Epidermal melanocyte (primary cell): ENCODE measurements at regions not wholly inside any gene's neighbourhood (a gene's known extent, or its start where the extent isn't known, plus 50 kb on each side); places are given as distances from the start of the nearest gene placed in this dataset.

ENCODE experiments used
- DNase-seq: peaks from one replicate; pipeline ENCODE4 v3.0.0; 2011; ENCODE audit warnings: low spot score; ENCODE audit not compliant: insufficient read length

GRCh38 chr3:137061186-137061585 is 103.4 kb downstream of the IL20RB start:
- no peak for DNase-seq

GRCh38 chr3:137062250-137062649 is 104.5 kb downstream of the IL20RB start:
- no peak for DNase-seq

- DNase-seq, result no peak
These were observed 107.6 kb downstream of the IL20RB start for GRCh38 chr3:137065381-137065780.

- DNase-seq, result no peak
These were observed 108.3 kb downstream of the IL20RB start for GRCh38 chr3:137066092-137066491.

- DNase-seq, result no peak
These were observed 113.3 kb downstream of the IL20RB start for GRCh38 chr3:137071104-137071503.

GRCh38 chr3:137075020-137075419 is 117.2 kb downstream of the IL20RB start:
- no peak for DNase-seq

GRCh38 chr3:137078040-137078439 is 120.3 kb downstream of the IL20RB start:
- no peak for DNase-seq

GRCh38 chr3:137079571-137079970 is 121.8 kb downstream of the IL20RB start:
- DNase-seq, result no peak

- DNase-seq, result no peak
These were observed 123.9 kb downstream of the IL20RB start for GRCh38 chr3:137081711-137082110.

GRCh38 chr3:137082763-137083162 is 125.0 kb downstream of the IL20RB start:
- no peak for DNase-seq

- no peak for DNase-seq
These were observed 125.5 kb downstream of the IL20RB start for GRCh38 chr3:137083332-137083731.

- no peak for DNase-seq
These were observed 126.8 kb downstream of the IL20RB start for GRCh38 chr3:137084586-137084985.

- no peak for DNase-seq
These were observed 139.6 kb downstream of the IL20RB start for GRCh38 chr3:137097386-137097785.

- no peak for DNase-seq
These were observed 140.1 kb downstream of the IL20RB start for GRCh38 chr3:137097852-137098251.

GRCh38 chr3:137099364-137100219 is 141.8 kb downstream of the IL20RB start:
- DNase-seq, result no peak

- DNase-seq, result no peak
These were observed 142.5 kb downstream of the IL20RB start for GRCh38 chr3:137100326-137100725.

- DNase-seq, result no peak
These were observed 146.0 kb downstream of the IL20RB start for GRCh38 chr3:137103739-137104138.

- peak; percentile 64 for DNase-seq
These were observed 147.6 kb downstream of the IL20RB start for GRCh38 chr3:137105277-137105977.

GRCh38 chr3:137106612-137107240 is 148.9 kb downstream of the IL20RB start:
- no peak for DNase-seq

GRCh38 chr3:137108699-137109440 is 151.1 kb downstream of the IL20RB start:
- DNase-seq, result no peak

GRCh38 chr3:137110392-137110996 is 152.7 kb downstream of the IL20RB start:
- no peak for DNase-seq
